HG03196 (cell line): ENCODE measurements at regions not wholly inside any gene's neighbourhood (a gene's known extent, or its start where the extent isn't known, plus 50 kb on each side); places are given as distances from the start of the nearest gene placed in this dataset.

Experiments used
- ATAC-seq: cut with Tn5 transposase; IDR thresholded peaks from one replicate; pipeline ENCODE4 v1.9.1; 2021; ENCODE audit not compliant: unreplicated experiment

DNA sequence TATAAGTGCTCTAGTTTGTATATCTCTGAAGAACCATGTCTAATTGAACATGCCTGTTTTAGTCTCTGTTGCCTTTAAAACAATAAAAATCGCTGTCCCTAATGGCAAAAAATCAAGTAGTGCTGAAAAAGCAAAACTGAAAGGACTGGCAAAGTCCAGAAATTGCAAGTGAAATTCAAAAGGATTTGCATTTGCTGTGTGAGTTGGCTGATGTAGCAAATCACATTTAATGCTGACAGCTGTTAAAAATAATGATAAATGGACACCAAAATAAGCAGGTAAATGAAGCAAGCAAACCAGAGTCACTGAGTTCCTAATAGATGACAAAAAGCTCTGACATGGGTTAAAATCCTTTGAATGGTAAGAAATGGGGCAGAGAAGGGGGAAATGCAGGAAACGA, 874.1 kb downstream of the GRM8 start:
- ATAC-seq = no peak

DNA sequence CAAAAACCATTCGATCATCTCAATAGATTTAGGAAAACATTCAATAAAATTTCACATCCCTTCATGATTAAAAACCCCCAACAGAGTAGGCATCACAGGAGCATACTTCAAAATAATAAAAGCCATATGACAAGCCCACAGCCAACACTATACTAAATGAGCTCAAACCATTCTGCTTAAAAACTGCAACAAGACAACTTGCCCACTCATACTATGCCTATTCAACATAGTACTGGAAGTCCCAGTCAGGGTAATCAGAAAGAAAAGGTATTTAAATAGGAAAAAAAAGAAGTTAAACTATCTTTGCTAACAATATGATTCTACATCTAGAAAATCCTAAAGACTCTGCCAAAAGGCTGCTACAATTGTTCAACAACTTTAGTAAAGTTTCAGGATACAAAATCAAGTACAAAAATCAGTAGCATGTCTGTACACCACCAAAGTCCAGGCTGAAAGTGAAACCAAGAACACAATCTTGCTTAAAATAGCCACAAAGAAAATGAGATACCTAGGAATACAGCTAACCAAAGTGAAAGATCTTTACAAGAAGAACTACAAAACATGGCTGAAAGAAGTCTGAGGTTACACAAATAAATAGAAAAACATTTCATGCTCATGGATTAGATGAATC, 882.6 kb downstream of the GRM8 start:
- no peak for ATAC-seq

DNA sequence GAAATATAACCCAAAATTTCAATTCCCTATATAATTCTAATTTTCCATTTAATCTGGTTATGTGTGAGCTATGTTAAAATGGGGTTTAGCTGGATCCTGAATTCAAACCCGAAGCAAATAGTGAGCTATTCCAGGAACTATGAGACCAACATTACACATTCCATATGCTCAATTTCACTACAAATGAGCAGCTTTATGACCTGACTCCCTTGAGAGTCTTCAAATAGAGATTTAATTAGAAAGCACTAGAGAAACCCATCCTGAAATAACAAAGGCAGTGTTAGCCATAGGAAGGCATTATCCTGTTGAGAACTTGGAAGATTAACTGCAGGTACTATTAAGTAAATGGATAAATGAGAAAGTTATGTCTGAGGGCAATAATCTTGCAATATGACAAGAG, 890.0 kb downstream of the GRM8 start:
- ATAC-seq = no peak

DNA sequence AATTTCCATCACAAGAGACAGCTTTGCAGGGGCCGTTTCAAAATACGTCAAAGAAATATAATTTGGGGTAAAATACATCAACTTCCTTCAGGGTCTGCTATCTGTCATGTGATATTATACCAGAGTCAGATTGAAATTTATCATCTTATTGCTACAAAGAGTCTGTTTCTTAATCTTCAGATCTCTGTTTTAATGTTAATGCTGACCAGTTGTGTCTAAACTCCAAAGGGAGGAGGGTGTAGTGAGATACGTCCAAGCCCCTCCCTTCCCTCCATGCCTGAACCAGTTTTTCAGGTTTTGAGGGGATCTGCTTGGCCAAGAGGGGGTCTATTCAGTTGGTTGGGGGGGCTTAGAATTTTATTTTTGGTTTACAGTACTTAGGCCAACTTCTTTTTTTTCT, 891.6 kb downstream of the GRM8 start:
- no peak for ATAC-seq

DNA sequence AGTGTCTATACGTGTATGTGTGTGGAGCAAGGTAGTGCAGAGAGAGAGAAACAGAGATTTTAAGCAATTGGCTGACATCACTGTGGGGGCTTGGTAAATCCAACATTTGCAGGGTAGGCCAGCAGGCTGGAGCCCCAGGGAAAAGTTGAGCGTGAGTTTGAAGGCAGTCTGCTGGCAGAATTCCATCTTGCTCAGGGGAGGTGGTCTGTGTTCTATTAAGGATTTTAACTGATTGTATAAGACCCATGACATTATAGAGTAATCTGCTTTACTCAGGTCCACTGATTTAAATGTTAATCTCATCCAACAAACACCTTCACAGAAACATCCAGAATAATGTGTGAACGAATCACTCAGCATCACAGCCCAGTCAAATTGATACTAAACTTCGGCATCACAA, 912.9 kb downstream of the GRM8 start:
- no peak for ATAC-seq

DNA sequence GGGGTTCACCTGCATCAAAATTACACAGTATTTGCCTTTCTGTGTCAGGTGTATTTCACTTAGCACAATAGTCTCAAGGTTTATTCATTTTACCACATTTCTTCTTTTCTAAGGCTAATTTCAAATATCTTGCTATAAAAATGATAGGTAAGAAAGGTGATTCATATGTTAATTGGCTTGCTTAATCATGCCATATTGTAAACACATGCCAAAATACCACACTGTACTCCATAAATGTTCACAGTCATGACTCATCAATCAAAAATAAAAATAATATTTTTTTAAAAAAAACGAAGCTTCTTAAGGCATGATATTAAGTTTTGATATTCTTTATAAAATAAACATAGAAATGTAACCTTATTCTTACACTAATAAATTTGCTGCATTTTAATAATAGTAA, 947.1 kb downstream of the GRM8 start:
- ATAC-seq = no peak

DNA sequence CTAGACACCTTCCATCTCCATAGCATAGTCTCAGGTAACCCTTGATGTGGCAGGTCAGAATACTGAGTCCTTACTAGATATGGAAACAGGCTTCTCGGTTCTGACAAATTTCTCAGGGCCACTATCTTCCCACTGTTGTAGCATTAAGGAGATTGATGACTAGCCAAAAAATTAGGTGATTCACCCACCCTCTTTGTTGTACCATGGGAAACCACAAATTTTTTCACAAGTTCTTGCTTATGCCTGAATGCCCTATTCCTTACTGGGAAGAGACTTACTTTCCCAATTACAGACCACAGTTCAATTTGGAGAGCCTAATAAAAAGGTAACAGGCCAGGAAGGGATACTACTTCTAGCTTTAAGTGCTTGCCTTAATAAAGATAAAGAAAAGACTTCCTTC, 948.8 kb downstream of the GRM8 start:
- no peak for ATAC-seq

DNA sequence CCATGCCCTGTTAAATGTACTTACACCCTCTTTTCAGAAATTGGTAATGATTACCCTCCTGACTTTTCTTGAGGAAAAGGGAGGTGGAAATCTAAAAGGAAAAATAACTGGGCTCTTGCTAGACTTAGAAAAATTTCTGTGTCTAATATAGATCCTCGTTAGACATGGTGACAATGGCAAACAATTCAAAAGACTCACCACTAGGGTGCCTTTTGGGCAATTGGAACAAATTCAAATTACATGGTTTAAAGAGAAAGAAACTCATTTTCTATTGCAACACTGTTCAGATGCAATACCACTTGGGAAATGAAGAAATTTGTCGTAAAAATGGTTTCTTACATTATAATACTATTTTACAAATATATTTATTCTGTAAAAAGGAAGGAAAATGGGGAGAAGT, 950.1 kb downstream of the GRM8 start:
- no peak for ATAC-seq

DNA sequence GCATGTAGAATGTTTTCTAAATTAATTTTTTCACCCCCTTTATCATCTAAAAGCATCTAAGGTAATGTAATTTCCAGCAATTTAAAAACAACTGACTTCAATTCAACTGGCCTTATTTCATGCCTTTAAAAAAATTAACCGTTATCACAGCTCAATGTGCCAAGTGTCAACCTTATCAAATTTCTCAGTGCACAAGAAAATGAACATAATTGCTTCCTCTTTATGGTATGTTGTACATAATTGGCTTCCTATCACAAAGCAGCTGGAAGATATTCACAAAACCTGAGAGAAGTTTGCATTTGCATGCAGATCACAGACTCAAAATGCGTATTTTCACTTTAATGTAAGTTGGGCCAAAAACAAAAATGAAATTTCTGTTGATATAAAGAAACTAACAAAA, 966.4 kb downstream of the GRM8 start:
- ATAC-seq = no peak

DNA sequence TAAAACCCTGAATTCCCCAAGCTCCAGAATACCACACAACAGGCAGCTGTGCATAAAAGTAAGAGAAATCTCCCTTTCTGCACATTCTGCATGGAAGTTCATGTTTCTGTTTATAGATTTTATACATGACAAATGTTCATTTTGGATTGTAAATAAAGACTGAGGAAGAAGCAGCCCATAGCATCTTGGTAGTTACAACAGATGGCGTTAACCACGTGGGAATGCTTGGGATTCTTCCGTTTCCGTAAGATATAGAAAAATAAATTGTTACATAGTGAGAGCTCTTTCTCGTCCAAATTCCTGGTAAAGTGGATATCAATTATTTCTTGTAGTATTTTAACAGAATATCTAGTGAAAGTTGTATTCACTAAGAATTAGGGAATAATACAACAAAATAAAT, 1016.5 kb downstream of the GRM8 start:
- no peak for ATAC-seq

DNA sequence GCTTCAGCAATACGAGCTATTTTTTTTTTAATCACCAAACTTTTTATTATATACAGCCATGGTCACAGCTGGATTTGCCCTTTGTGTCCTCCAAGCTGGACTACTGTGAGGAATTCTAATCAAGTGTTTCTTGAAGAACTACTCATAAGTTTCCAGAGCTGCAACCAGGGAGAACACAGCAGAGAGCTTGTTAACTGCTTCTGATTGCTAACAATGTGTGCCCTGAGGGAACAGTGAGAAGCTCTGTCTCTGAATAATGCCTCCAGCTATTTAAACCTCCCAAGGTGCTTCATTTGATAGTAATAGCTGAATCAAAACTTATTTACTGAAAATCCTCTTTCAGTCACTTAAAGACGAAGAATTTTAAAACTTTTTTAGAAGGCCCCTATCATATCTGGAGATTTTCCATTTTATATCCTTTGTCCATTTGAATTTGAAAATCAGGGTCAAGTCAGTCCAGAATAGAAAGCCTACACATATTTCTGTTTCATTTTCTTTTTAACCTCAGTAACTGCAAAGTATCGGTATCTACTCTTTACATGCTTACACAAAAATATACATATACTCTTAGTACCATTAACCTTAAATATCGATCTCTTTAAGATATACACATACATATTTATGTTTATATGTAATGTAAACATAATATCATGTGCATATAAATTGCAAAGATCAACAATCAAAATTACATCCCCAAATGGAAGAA, 1024.2 kb downstream of the GRM8 start:
- no peak for ATAC-seq

DNA sequence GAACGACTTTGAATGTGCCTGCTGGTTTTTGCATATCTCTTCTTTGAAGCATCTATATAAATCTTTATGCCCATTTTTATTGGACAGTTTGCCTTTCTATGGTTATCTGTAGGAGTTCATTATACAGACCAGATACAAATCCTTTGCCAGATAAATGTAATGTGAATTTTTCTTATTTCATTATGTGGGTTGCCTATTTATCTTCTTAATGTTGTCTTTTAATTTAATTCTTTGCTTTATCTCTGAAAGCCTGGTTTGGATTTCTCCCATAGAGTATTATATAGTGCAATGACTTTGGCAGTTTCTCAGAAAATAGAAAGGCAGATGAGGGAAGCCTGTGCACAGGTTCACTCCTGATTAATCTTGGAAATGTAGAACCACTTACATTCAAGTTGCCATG, 1025.1 kb downstream of the GRM8 start:
- ATAC-seq = no peak

DNA sequence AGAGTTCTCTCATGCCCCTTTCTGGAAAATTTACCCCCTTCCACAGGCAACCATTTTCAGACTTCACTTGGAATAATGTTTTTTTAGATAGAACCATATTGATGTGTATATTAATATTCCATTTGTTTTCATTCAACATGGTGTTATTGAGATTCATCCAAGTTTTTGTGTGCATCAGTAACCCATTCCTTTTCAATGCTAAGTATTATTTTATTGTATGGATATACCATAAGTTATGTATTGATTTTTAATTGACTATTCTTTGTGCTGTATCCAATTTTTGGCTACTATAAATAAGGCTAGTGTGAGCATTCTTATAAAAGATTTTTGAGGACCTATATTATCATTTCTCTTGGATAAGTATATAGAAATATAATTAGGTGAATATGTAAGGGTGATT, 1025.7 kb downstream of the GRM8 start:
- no peak for ATAC-seq

DNA sequence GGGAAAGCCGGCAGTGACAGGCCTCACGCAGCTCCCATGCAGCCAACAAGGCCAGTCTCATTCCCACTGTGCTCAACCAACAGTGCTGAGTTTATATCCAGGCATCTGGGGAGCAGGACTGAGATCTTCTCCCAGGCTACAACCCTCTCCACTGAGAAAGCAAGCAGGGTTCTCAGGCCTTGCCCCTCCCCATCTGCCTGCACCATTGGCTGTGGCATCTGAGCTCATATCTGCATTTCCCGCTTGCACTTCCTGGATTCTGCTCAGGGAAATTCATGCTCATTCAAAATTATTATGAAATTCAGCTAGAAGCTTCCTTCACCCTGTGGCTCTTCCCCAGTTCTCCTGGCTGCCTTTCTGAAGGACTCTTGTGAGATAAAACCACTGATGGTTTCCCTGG, 1029.0 kb downstream of the GRM8 start:
- no peak for ATAC-seq

DNA sequence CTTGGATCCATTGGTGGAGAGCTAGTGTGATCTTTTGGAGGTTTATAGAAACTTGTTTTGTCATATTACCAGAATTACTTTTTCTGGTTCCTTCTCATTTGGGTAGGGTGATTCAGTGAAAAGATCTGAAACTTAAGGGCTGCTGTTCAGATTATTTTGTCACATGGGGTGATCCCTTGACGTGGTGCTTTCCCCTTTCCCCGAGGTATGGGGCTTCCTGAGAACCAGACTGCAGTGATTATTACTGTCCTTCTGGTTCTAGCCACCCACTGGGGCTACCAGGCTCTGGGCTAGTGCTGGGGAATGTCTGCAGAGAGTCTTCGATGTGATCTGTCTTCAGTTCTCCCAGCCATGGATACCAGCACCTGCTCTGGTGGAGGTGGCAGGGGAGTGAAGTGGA, 1030.0 kb downstream of the GRM8 start:
- ATAC-seq = no peak

DNA sequence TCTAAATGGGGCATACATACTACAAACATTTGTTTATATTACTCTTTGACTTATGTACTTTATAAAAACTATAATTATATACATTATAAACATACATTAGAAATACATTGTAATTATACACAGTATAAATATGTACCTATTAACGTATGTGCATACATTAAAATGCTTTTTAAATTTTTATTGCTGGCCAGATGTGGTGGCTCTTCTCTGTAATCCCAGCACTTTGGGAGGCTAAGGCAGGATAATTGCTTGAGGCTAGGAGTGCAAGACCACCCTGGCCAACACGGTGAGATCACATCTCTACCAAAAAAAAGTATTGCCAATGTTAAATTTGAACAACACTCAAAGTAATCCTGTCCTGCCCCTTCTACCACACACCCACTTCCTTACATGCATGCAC, 1037.0 kb downstream of the GRM8 start:
- no peak for ATAC-seq

DNA sequence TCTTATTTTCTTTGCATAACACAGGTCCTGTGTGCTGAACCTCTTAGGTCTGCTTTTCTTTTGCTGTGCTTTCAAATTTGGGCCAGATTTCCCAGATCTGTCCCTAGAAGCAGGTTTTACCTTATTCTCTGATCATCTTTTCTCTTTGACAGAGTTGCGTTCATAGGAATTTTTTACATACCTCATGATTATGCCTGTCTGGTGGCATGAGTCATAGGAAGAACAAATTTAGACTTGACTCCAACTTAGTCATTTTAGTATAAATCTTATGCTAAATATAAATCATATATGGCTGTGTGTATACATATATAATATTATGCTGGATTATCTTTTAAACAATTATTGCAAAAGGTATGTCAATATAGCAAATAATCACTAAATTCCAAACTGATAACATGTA, 1038.9 kb downstream of the GRM8 start:
- ATAC-seq = no peak

DNA sequence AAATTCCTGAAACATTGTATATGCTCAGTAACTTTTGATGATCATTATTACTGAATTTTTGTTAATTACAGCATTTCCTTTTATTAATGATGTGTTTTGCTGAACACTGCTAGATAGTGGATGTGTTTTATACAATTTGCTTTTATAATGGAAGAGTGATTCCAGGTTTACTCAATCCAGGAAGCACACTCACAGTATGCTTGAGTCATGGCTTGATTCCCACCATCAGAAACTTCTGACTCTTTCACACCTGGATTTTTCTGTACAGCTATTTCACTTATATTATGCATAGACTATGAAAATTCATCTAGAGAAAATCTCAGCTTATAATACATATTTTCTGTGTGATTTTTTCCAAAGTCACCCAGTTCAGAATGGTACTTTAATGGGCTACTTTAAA, 1040.9 kb downstream of the GRM8 start:
- ATAC-seq = no peak

DNA sequence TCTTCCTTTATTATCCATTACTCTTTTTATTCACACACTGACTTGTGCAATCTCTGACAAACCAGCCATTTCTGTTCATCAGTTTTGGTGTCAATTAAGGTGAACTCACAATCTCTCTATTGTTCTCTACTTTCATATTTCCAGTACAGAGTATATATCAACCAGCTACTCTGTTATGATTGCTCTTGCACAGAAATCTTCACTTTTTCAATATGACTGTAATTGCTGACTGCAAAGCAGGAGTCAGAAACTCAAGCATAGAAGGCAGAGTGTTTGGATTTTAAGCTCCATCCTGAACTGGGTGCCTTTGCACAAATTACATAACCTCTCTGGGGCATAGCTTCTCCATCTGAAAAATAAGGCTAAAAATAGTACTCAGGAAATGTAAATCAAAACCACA, 1042.0 kb downstream of the GRM8 start:
- ATAC-seq = no peak

DNA sequence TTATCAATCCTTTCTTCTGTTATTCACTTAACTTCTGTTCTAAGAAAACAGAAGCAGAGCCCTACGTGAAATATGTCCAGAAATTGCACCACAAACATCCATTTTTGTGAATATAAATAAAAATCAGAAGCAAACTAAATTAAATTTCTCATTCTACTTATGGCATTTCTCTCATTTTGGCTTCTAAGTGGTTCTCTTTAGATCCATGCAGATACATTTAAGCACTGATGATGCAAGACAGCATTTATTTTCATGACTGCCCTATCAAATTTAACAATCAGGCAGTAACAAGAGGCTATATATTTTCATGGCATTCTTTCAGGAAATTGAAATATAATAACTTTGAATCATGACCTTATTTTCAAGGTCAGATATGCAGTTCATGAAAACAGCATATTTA, 1049.6 kb downstream of the GRM8 start:
- ATAC-seq = no peak

DNA sequence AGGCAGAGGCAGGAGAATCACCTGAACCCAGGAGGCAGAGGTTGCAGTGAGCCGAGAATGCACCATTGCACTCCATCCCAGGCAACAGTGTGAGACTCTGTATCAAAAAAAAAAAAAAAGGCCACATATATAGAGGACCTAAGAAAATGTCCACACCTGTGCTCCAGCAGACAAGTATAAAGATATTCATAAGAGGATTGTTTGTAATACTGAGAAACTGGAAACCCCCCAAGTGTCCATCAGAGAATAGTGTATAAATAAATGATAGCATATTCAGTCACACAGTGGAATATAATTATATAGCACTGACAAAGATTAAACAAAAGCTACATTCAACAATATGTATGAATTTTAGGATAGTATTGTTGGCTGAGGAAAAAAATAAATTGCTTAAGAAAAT, 1050.6 kb downstream of the GRM8 start:
- no peak for ATAC-seq

DNA sequence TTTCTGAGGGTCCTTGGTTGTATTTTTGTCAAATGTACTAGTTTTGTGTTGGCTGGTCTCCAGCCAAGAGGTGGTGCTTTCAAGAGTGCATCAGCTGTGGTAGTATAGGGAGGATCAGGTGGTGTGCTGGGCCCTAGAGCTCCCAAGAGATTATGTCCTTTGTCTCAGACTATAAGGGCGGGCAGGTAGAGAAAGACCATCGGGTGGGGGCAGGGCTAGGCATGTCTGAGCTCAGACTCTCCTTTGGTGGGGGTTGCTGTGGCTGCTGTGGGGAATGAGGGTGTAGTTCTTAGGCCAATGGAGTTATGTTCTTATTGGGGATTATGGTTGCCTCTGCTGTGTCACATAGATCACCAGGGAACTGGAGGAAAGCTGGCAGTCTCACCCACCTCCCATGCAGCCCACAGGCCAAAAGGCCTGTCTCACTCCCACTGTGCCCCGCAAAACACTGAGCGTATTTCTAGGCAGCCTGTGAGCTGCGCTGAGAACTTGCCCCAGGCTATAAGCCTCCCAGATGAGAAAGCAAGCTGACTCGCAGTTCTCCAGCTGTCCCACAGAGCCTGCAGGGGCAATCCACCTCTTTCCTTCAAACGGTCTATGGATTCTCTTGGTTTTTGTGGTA, 1066.7 kb downstream of the GRM8 start:
- ATAC-seq = no peak

DNA sequence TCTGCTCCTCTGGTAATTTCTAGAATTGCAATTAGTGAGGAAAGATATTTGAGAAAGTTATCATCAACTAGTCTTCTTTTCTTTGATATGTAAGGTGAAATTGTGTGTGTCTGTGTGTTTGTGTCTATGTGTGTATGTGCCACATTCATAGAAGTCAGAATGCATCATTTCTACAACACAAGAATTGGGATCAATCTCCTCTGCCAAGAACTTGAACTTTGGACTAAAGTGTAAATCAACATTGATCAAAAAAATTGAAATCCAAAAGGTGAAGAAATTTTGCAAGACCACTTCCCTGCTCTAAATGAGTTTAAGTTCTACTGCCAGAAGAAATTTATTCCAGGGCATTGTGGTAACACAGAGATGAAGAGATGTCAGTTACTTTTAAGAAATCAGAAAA, 1072.8 kb downstream of the GRM8 start:
- no peak for ATAC-seq
